ENCODE measurements at regions not wholly inside any gene's neighbourhood (a gene's known extent, or its start where the extent isn't known, plus 50 kb on each side); places are given as distances from the start of the nearest gene placed in this dataset.

DNA sequence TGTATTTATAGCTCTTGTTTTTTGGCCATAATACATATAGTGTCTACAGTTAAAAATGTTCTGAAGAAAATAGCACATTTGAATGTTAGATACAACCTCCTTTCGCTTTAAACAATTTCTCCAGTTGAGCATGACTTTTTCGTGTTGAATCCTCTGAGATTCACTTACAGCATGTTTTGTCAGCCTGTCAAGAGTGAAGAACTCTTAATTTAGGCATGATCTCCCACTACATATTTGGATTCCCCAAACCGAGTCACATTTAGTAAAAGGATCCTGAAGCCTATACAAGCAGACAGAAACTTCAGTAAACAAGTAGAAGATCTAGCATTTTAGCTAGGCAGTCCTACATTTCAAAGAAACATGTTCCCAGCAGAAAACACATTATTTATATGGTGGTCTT is 796.6 kb downstream of the MCTP2 start:
- POLR2A ChIA-PET (ENCODE audit: low non-redundant PET) = no interaction called here

DNA sequence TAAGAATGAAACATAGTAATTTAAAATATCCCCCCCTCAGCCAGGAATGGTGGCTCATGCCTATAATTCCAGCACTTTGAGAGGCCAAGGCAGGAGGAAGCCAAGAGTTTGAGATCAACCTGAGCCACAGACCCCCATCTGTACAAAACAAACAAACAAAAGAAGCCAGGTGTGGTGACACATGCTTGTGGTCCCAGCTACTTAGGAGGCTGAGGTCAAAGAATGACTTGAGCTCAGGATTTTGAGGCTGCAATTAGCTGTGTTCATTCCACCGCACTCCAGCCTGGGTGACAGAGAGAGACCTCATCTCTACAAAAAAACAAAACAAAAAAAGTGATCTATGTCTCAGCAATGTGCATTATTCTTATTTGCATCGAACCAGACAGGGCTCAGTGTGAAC is 800.8 kb downstream of the MCTP2 start:
- H3K4me1 ChIP-seq (ENCODE audit: insufficient read depth, low read length, poor library complexity, severe bottlenecking) = no peaks in the 10 kb centered on the region
- ChIA-PET POLR2A (ENCODE audit: low non-redundant PET) (no interaction called here), CTCF (no interaction called here)
- BruUV-seq (replicated peaks) = no TSS peak
- no peaks in the 10 kb centered on the region for H3K9me3 ChIP-seq (ENCODE audit: low read depth, low read length, poor library complexity, severe bottlenecking)
- intact Hi-C loops (cut with micrococcal nuclease; ENCODE audit: unreplicated experiment) = no loop called here
- H3K27ac ChIP-seq (ENCODE audit: low read depth, low read length, poor library complexity, severe bottlenecking) = no peak overlapping the region
- H3K36me3 ChIP-seq (ENCODE audit: insufficient read depth, low read length, poor library complexity, severe bottlenecking) = no peaks in the 10 kb centered on the region
- no peak overlapping the region for H3K4me3 ChIP-seq (ENCODE audit: low read depth, low read length, poor library complexity, severe bottlenecking)
- no peak for DNase-seq (ENCODE audit: low spot score)
- H3K27me3 ChIP-seq (replicated peaks; ENCODE audit: insufficient read depth, low read depth, low read length, poor library complexity) = no peaks in the 10 kb centered on the region
- TF ChIP-seq EZH2 (IDR thresholded peaks at IDR 0.05; ENCODE audit: borderline replicate concordance, low read depth, low read length, poor library complexity, severe bottlenecking) = no peak
- TF ChIP-seq, protein P1, sequence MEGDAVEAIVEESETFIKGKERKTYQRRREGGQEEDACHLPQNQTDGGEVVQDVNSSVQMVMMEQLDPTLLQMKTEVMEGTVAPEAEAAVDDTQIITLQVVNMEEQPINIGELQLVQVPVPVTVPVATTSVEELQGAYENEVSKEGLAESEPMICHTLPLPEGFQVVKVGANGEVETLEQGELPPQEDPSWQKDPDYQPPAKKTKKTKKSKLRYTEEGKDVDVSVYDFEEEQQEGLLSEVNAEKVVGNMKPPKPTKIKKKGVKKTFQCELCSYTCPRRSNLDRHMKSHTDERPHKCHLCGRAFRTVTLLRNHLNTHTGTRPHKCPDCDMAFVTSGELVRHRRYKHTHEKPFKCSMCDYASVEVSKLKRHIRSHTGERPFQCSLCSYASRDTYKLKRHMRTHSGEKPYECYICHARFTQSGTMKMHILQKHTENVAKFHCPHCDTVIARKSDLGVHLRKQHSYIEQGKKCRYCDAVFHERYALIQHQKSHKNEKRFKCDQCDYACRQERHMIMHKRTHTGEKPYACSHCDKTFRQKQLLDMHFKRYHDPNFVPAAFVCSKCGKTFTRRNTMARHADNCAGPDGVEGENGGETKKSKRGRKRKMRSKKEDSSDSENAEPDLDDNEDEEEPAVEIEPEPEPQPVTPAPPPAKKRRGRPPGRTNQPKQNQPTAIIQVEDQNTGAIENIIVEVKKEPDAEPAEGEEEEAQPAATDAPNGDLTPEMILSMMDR (conservative IDR thresholded peaks at IDR 0.05; ENCODE audit: low read depth, low read length) = no peak

More for the DNA sequence above, 796.6 kb downstream of the MCTP2 start:
- no peaks in the 10 kb centered on the region for H3K4me1 ChIP-seq (ENCODE audit: insufficient read depth, low read length, poor library complexity, severe bottlenecking)
- intact Hi-C loops (cut with micrococcal nuclease; ENCODE audit: unreplicated experiment) = loop anchor here (5.0 kb wide), 4 partner anchors 229 to 1314 kb away; no protein-coding TSS in a partner anchor
- DNase-seq (ENCODE audit: low spot score) = no peak
- no peak overlapping the region for H3K27ac ChIP-seq (ENCODE audit: low read depth, low read length, poor library complexity, severe bottlenecking)
- H3K4me3 ChIP-seq (ENCODE audit: low read depth, low read length, poor library complexity, severe bottlenecking) = no peak overlapping the region
- H3K36me3 ChIP-seq (ENCODE audit: insufficient read depth, low read length, poor library complexity, severe bottlenecking) = no peaks in the 10 kb centered on the region
- no peaks in the 10 kb centered on the region for H3K9me3 ChIP-seq (ENCODE audit: low read depth, low read length, poor library complexity, severe bottlenecking)
- no TSS peak for BruUV-seq (replicated peaks)
- CTCF ChIA-PET = no interaction called here
- H3K27me3 ChIP-seq (replicated peaks; ENCODE audit: insufficient read depth, low read depth, low read length, poor library complexity) = no peaks in the 10 kb centered on the region
- no peak for TF ChIP-seq EZH2 (IDR thresholded peaks at IDR 0.05; ENCODE audit: borderline replicate concordance, low read depth, low read length, poor library complexity, severe bottlenecking)
- TF ChIP-seq, protein P1 (conservative IDR thresholded peaks at IDR 0.05; ENCODE audit: low read depth, low read length) = no peak

DNA sequence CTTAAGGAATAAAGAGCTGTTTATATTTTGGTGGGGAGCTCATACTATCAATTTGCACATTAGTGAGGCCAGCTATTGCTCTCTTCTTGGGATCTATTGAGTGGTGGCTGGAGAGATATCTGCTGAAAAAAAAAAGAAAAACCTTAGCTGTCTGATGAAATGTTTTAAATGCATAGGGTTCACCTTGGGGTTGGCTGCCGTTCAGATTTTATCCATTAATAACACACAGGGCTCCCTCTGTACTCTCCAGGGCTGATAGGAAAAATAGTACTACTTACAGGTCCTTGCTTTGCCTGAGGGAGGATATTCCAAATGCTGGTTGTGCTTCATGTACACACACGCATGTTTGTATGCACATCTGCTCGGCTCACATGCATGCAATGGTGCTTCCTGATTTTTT is 803.7 kb downstream of the MCTP2 start:
- no peak overlapping the region for H3K27ac ChIP-seq (ENCODE audit: low read depth, low read length, poor library complexity, severe bottlenecking)
- H3K4me3 ChIP-seq (ENCODE audit: low read depth, low read length, poor library complexity, severe bottlenecking) = no peak overlapping the region
- no peak for DNase-seq (ENCODE audit: low spot score)
- BruUV-seq (replicated peaks) = no TSS peak
- H3K36me3 ChIP-seq (ENCODE audit: insufficient read depth, low read length, poor library complexity, severe bottlenecking) = no peaks in the 10 kb centered on the region
- no peaks in the 10 kb centered on the region for H3K9me3 ChIP-seq (ENCODE audit: low read depth, low read length, poor library complexity, severe bottlenecking)
- ChIA-PET CTCF (no interaction called here), POLR2A (ENCODE audit: low non-redundant PET) (no interaction called here)
- intact Hi-C loops (cut with micrococcal nuclease; ENCODE audit: unreplicated experiment) = no loop called here
- no peaks in the 10 kb centered on the region for H3K27me3 ChIP-seq (replicated peaks; ENCODE audit: insufficient read depth, low read depth, low read length, poor library complexity)
- TF ChIP-seq, protein P1 (conservative IDR thresholded peaks at IDR 0.05; ENCODE audit: low read depth, low read length) = no peak
- TF ChIP-seq EZH2 (IDR thresholded peaks at IDR 0.05; ENCODE audit: borderline replicate concordance, low read depth, low read length, poor library complexity, severe bottlenecking) = no peak
- no peaks in the 10 kb centered on the region for H3K4me1 ChIP-seq (ENCODE audit: insufficient read depth, low read length, poor library complexity, severe bottlenecking)
